ENCODE measurements at regions not wholly inside any gene's neighbourhood (a gene's known extent, or its start where the extent isn't known, plus 50 kb on each side); places are given as distances from the start of the nearest gene placed in this dataset.

DNA sequence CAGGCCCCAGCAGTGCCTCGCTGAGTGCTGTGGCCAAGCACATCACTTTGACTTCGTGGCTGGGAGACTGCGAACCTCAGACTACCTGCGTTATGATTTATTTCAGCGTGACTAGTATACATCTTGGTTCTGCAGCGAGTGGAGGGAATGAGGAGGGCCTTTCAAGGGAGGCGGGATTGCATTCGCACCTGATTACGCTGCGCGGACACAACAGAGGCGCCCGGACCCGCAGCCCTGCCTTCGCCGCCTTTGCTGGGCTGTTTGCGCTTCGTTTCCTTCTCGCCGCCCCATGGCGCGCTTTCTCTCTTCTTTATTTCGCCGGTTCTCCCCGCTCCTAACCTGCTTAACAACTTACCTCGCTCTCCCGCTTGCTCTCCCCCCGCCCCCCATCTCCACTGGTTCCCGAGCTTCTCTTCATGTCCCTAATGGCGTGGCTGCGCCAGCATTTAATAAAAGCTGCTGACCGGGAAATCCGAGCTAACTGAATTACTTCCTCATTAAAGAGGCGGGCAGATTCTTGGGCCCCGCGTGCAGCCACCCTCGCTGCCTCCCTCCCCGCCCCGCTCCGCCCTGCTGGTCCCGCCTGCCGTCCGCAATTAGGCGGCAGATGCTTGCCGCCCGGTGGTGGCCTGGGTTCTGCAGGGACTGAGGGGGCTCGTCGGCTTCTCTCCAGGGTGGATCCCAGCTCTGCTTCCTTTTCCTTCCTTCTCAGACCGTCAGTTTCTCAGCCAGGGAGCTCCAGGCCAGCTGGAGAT is 257.6 kb upstream of the SDK2 start:
- ChIA-PET CTCF (interaction anchor here (0.6 to 2.5 kb wide), 14 partner anchors 21 to 979 kb away, joined by 3 to 11 read pairs (median 4); no protein-coding TSS in a partner anchor), POLR2A (interaction anchor here (0.7 kb wide), 1 partner anchor 471 kb away, joined by 3 read pairs; no protein-coding TSS in a partner anchor)
- ATAC-seq: peak; percentile 66
- Mint-ChIP-seq H3K4me3 (peak overlapping the region; percentile 75), H3K4me1 (peaks cover 26% of the 10 kb centered on the region), H3K27ac (no peak overlapping the region), H3K9me3 (0 out of 2 replicates have a peak, but pooled peaks cover 3% of the 10 kb centered on the region), H3K36me3 (no peaks in the 10 kb centered on the region), H3K27me3 (ENCODE audit: low read depth) (peaks cover 100% of the 10 kb centered on the region)
- TF ChIP-seq CREB1 (CRISPR knock-in tag; IDR thresholded peaks at IDR 0.05) (no peak), TEAD1 (CRISPR knock-in tag; IDR thresholded peaks at IDR 0.05) (0 out of 2 replicates have a peak, but pooled peaks have one; percentile 45), RELA (CRISPR knock-in tag; IDR thresholded peaks at IDR 0.05; ENCODE audit: borderline replicate concordance) (no peak), ZNF138 (CRISPR knock-in tag; conservative IDR thresholded peaks at IDR 0.05) (no peak), TP53 (CRISPR knock-in tag; IDR thresholded peaks at IDR 0.05) (0 out of 2 replicates have a peak, but pooled peaks have one; percentile 28)
- TF ChIP-seq, protein P1, sequence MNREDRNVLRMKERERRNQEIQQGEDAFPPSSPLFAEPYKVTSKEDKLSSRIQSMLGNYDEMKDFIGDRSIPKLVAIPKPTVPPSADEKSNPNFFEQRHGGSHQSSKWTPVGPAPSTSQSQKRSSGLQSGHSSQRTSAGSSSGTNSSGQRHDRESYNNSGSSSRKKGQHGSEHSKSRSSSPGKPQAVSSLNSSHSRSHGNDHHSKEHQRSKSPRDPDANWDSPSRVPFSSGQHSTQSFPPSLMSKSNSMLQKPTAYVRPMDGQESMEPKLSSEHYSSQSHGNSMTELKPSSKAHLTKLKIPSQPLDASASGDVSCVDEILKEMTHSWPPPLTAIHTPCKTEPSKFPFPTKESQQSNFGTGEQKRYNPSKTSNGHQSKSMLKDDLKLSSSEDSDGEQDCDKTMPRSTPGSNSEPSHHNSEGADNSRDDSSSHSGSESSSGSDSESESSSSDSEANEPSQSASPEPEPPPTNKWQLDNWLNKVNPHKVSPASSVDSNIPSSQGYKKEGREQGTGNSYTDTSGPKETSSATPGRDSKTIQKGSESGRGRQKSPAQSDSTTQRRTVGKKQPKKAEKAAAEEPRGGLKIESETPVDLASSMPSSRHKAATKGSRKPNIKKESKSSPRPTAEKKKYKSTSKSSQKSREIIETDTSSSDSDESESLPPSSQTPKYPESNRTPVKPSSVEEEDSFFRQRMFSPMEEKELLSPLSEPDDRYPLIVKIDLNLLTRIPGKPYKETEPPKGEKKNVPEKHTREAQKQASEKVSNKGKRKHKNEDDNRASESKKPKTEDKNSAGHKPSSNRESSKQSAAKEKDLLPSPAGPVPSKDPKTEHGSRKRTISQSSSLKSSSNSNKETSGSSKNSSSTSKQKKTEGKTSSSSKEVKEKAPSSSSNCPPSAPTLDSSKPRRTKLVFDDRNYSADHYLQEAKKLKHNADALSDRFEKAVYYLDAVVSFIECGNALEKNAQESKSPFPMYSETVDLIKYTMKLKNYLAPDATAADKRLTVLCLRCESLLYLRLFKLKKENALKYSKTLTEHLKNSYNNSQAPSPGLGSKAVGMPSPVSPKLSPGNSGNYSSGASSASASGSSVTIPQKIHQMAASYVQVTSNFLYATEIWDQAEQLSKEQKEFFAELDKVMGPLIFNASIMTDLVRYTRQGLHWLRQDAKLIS (CRISPR knock-in tag; IDR thresholded peaks at IDR 0.05; ENCODE audit: borderline replicate concordance): no peak
- peak; percentile 65 for DNase-seq (ENCODE audit: low spot score)

DNA sequence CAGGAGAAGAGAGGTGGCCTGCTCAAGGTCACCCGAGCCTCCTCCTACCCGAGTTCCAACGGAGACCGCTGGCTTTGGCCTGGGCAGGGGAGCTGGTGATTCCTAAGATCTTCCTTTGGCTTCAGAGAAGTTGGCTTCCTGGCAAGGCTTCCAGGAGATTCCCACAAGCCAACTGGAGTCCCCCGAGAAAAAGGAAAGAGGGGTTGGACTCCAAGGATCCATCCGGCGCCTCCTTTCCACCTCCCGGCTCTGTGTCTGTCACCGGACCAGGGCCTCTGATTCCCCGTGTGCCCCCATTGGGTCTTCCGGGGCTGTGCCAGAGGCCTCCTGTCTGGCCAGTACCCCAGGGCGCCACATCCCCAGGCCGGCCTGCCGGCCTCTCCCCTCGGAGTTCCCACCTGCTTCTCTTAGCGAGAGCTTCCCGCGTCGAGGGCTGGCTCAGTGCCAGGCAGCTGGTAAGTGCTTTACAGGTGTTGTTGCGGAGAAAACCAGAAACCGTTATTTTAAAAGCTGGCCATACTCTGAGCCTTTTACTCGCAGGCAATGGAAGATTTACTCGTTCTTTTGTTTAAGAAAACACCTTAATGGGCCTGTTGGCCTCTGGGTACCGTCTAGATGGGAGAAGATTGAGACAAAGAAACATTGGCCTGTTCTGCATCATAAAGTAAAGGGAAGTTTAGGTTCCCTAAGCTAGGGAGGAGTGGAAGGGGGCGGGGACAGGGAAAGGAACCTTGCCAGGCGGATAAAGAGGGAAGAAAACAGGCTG is 258.4 kb upstream of the SDK2 start:
- H3K27me3 Mint-ChIP-seq (ENCODE audit: low read depth): peaks cover 100% of the 10 kb centered on the region
- peaks cover 26% of the 10 kb centered on the region for H3K4me1 Mint-ChIP-seq
- H3K9me3 Mint-ChIP-seq: 0 out of 2 replicates have a peak, but pooled peaks cover 3% of the 10 kb centered on the region
- H3K36me3 Mint-ChIP-seq: no peaks in the 10 kb centered on the region
- POLR2A ChIA-PET: interaction anchor here (0.7 kb wide), 1 partner anchor 472 kb away, joined by 3 read pairs; no protein-coding TSS in a partner anchor
- peak overlapping the region; percentile 75 for H3K4me3 Mint-ChIP-seq
- DNase-seq (ENCODE audit: low spot score) (peak; percentile 45), ATAC-seq (peak; percentile 64)
- no peak overlapping the region for H3K27ac Mint-ChIP-seq
- CTCF ChIA-PET: interaction anchor here (0.5 to 2.5 kb wide), 19 partner anchors 21 to 979 kb away, joined by 3 to 11 read pairs (median 4); no protein-coding TSS in a partner anchor
- TF ChIP-seq ZNF671 (CRISPR knock-in tag; IDR thresholded peaks at IDR 0.05) (no peak), SP1 (CRISPR knock-in tag; conservative IDR thresholded peaks at IDR 0.05) (no peak), EMX1 (CRISPR knock-in tag; IDR thresholded peaks at IDR 0.05) (no peak), TCF7 (CRISPR knock-in tag; IDR thresholded peaks at IDR 0.05; ENCODE audit: low read depth) (no peak), TP53 (CRISPR knock-in tag; IDR thresholded peaks at IDR 0.05) (no peak)
- TF ChIP-seq, protein P2, sequence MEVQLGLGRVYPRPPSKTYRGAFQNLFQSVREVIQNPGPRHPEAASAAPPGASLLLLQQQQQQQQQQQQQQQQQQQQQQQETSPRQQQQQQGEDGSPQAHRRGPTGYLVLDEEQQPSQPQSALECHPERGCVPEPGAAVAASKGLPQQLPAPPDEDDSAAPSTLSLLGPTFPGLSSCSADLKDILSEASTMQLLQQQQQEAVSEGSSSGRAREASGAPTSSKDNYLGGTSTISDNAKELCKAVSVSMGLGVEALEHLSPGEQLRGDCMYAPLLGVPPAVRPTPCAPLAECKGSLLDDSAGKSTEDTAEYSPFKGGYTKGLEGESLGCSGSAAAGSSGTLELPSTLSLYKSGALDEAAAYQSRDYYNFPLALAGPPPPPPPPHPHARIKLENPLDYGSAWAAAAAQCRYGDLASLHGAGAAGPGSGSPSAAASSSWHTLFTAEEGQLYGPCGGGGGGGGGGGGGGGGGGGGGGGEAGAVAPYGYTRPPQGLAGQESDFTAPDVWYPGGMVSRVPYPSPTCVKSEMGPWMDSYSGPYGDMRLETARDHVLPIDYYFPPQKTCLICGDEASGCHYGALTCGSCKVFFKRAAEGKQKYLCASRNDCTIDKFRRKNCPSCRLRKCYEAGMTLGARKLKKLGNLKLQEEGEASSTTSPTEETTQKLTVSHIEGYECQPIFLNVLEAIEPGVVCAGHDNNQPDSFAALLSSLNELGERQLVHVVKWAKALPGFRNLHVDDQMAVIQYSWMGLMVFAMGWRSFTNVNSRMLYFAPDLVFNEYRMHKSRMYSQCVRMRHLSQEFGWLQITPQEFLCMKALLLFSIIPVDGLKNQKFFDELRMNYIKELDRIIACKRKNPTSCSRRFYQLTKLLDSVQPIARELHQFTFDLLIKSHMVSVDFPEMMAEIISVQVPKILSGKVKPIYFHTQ (CRISPR knock-in tag; IDR thresholded peaks at IDR 0.05): no peak
- TF ChIP-seq, protein P3, sequence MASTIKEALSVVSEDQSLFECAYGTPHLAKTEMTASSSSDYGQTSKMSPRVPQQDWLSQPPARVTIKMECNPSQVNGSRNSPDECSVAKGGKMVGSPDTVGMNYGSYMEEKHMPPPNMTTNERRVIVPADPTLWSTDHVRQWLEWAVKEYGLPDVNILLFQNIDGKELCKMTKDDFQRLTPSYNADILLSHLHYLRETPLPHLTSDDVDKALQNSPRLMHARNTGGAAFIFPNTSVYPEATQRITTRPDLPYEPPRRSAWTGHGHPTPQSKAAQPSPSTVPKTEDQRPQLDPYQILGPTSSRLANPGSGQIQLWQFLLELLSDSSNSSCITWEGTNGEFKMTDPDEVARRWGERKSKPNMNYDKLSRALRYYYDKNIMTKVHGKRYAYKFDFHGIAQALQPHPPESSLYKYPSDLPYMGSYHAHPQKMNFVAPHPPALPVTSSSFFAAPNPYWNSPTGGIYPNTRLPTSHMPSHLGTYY (CRISPR knock-in tag; IDR thresholded peaks at IDR 0.05): no peak
- TF ChIP-seq, protein P4, sequence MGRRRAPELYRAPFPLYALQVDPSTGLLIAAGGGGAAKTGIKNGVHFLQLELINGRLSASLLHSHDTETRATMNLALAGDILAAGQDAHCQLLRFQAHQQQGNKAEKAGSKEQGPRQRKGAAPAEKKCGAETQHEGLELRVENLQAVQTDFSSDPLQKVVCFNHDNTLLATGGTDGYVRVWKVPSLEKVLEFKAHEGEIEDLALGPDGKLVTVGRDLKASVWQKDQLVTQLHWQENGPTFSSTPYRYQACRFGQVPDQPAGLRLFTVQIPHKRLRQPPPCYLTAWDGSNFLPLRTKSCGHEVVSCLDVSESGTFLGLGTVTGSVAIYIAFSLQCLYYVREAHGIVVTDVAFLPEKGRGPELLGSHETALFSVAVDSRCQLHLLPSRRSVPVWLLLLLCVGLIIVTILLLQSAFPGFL (CRISPR knock-in tag; IDR thresholded peaks at IDR 0.05; ENCODE audit: borderline replicate concordance): no peak
- TF ChIP-seq, protein P5, sequence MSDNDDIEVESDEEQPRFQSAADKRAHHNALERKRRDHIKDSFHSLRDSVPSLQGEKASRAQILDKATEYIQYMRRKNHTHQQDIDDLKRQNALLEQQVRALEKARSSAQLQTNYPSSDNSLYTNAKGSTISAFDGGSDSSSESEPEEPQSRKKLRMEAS (CRISPR knock-in tag; IDR thresholded peaks at IDR 0.05): no peak
- TF ChIP-seq, protein P6, sequence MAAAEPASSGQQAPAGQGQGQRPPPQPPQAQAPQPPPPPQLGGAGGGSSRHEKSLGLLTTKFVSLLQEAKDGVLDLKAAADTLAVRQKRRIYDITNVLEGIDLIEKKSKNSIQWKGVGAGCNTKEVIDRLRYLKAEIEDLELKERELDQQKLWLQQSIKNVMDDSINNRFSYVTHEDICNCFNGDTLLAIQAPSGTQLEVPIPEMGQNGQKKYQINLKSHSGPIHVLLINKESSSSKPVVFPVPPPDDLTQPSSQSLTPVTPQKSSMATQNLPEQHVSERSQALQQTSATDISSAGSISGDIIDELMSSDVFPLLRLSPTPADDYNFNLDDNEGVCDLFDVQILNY (CRISPR knock-in tag; IDR thresholded peaks at IDR 0.05): no peak
- TF ChIP-seq, protein P7, sequence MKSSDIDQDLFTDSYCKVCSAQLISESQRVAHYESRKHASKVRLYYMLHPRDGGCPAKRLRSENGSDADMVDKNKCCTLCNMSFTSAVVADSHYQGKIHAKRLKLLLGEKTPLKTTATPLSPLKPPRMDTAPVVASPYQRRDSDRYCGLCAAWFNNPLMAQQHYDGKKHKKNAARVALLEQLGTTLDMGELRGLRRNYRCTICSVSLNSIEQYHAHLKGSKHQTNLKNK (CRISPR knock-in tag; IDR thresholded peaks at IDR 0.05): no peak
- TF ChIP-seq, protein P8, sequence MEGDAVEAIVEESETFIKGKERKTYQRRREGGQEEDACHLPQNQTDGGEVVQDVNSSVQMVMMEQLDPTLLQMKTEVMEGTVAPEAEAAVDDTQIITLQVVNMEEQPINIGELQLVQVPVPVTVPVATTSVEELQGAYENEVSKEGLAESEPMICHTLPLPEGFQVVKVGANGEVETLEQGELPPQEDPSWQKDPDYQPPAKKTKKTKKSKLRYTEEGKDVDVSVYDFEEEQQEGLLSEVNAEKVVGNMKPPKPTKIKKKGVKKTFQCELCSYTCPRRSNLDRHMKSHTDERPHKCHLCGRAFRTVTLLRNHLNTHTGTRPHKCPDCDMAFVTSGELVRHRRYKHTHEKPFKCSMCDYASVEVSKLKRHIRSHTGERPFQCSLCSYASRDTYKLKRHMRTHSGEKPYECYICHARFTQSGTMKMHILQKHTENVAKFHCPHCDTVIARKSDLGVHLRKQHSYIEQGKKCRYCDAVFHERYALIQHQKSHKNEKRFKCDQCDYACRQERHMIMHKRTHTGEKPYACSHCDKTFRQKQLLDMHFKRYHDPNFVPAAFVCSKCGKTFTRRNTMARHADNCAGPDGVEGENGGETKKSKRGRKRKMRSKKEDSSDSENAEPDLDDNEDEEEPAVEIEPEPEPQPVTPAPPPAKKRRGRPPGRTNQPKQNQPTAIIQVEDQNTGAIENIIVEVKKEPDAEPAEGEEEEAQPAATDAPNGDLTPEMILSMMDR (IDR thresholded peaks at IDR 0.05): no peak
- TF ChIP-seq, protein P9, sequence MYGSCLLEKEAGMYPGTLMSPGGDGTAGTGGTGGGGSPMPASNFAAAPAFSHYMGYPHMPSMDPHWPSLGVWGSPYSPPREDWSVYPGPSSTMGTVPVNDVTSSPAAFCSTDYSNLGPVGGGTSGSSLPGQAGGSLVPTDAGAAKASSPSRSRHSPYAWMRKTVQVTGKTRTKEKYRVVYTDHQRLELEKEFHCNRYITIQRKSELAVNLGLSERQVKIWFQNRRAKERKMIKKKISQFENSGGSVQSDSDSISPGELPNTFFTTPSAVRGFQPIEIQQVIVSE (CRISPR knock-in tag; IDR thresholded peaks at IDR 0.05; ENCODE audit: borderline replicate concordance): no peak
